WTC11 (cell line): ENCODE measurements at regions not wholly inside any gene's neighbourhood (a gene's known extent, or its start where the extent isn't known, plus 50 kb on each side); places are given as distances from the start of the nearest gene placed in this dataset.

ENCODE experiments used
- ATAC-seq: fragments of 200-7000 bp; cut with Tn5 transposase; 2 replicates; pipeline ENCODE4 v1.10.0; 2021; ENCODE audit warnings: mild to moderate bottlenecking, moderate library complexity
- CTCF ChIA-PET: fragments of 300-600 bp; sonication (Branson Sonifier 250); formaldehyde crosslinking; loops from one replicate; lab custom pipeline; 2021; ENCODE audit warnings: antibody characterized with exemption; lab: Charles Lee
- POLR2A ChIA-PET: fragments of 350-600 bp; sonication (Branson Sonifier 250); formaldehyde crosslinking; loops from one replicate; lab custom pipeline; 2021; ENCODE audit warnings: antibody characterized with exemption; lab: Charles Lee
- DNase-seq: peaks from one replicate; pipeline ENCODE4 v3.0.0; 2021; ENCODE audit warnings: low spot score
- H3K27ac Mint-ChIP-seq: 2 replicates; pipeline ENCODE4 v1.8.0; 2021; ENCODE audit warnings: mixed read lengths
- H3K27me3 Mint-ChIP-seq: 2 replicates; pipeline ENCODE4 v1.8.0; 2021; ENCODE audit warnings: low read depth, mild to moderate bottlenecking, moderate library complexity, mixed read lengths
- H3K36me3 Mint-ChIP-seq: 2 replicates; pipeline ENCODE4 v1.8.0; 2021; ENCODE audit warnings: mixed read lengths
- H3K4me1 Mint-ChIP-seq: 2 replicates; pipeline ENCODE4 v1.8.0; 2022; ENCODE audit warnings: mixed read lengths
- H3K4me3 Mint-ChIP-seq: 2 replicates; pipeline ENCODE4 v1.8.0; 2021; ENCODE audit warnings: mild to moderate bottlenecking, moderate library complexity, mixed read lengths
- H3K9me3 Mint-ChIP-seq: 2 replicates; pipeline ENCODE4 v1.8.0; 2021; ENCODE audit warnings: mixed read lengths
- ATF1 ChIP-seq: sonication (generic); formaldehyde crosslinking; IDR thresholded peaks from 2 replicates; pipeline ENCODE4 v1.8.1; 2023; ENCODE audit warnings: mild to moderate bottlenecking, moderate library complexity, missing genetic modification reagents
- FOXJ3 ChIP-seq: sonication (generic); formaldehyde crosslinking; IDR thresholded peaks from 2 replicates; pipeline ENCODE4 v1.9.0; 2021; ENCODE audit warnings: missing genetic modification reagents, mild to moderate bottlenecking, borderline replicate concordance
- JAZF1 ChIP-seq: fragments of 250-450 bp; sonication (Bioruptor Pico); IDR thresholded peaks from 2 replicates; pipeline ENCODE4 v1.9.0; 2021; ENCODE audit warnings: moderate library complexity, mild to moderate bottlenecking, inconsistent platforms
- JUN ChIP-seq: sonication (generic); formaldehyde crosslinking; IDR thresholded peaks from 2 replicates; pipeline ENCODE4 v1.8.0; 2023; ENCODE audit warnings: mild to moderate bottlenecking, missing genetic modification reagents
- MXD4 ChIP-seq: fragments of 250-450 bp; sonication (Bioruptor Pico); IDR thresholded peaks from 2 replicates; pipeline ENCODE4 v1.8.0; 2021; ENCODE audit warnings: mild to moderate bottlenecking, moderate library complexity, borderline replicate concordance
- NFATC4 ChIP-seq: fragments of 250-450 bp; sonication (Bioruptor Pico); IDR thresholded peaks from 2 replicates; pipeline ENCODE4 v1.9.0; 2021; ENCODE audit warnings: mild to moderate bottlenecking
- RORB ChIP-seq: fragments of 250-450 bp; sonication (Bioruptor Pico); IDR thresholded peaks from 2 replicates; pipeline ENCODE4 v1.9.0; 2021; ENCODE audit warnings: mild to moderate bottlenecking
- TCF7 ChIP-seq: sonication (generic); formaldehyde crosslinking; IDR thresholded peaks from 2 replicates; pipeline ENCODE4 v1.8.0; 2022; ENCODE audit warnings: mild to moderate bottlenecking, low read depth, missing genetic modification reagents, moderate library complexity
- TP53 ChIP-seq: sonication (generic); formaldehyde crosslinking; IDR thresholded peaks from 2 replicates; pipeline ENCODE4 v1.8.1; 2023; ENCODE audit warnings: mild to moderate bottlenecking, missing genetic modification reagents
- ZBTB21 ChIP-seq: sonication (generic); formaldehyde crosslinking; IDR thresholded peaks from 2 replicates; pipeline ENCODE4 v1.8.1; 2023; ENCODE audit warnings: mild to moderate bottlenecking, missing genetic modification reagents, borderline replicate concordance
- ZNF138 ChIP-seq: sonication (generic); formaldehyde crosslinking; conservative IDR thresholded peaks from 2 replicates; pipeline ENCODE4 v1.8.1; 2022; ENCODE audit warnings: mild to moderate bottlenecking, moderate library complexity, missing genetic modification reagents
- ZNF423 ChIP-seq: fragments of 250-450 bp; sonication (Bioruptor Pico); IDR thresholded peaks from 2 replicates; pipeline ENCODE4 v2.1.2; 2022; ENCODE audit warnings: mild to moderate bottlenecking, moderate library complexity
- TF ChIP-seq, protein P1 (sequence below): sonication (generic); formaldehyde crosslinking; IDR thresholded peaks from 2 replicates; pipeline ENCODE4 v1.8.1; 2023; ENCODE audit warnings: mild to moderate bottlenecking, missing genetic modification reagents, moderate library complexity
- TF ChIP-seq, protein P2 (sequence below): sonication (generic); formaldehyde crosslinking; conservative IDR thresholded peaks from 2 replicates; pipeline ENCODE4 v1.8.1; 2022; ENCODE audit warnings: mild to moderate bottlenecking, missing genetic modification reagents
- TF ChIP-seq, protein P3 (sequence below): sonication (generic); formaldehyde crosslinking; IDR thresholded peaks from 2 replicates; pipeline ENCODE4 v1.8.1; 2023; ENCODE audit warnings: mild to moderate bottlenecking, missing genetic modification reagents
- TF ChIP-seq, protein P4 (sequence below): sonication (generic); formaldehyde crosslinking; IDR thresholded peaks from 2 replicates; pipeline ENCODE4 v1.8.0; 2022; ENCODE audit warnings: mild to moderate bottlenecking, missing genetic modification reagents
- TF ChIP-seq, protein P5 (sequence below): sonication (generic); formaldehyde crosslinking; conservative IDR thresholded peaks from 2 replicates; pipeline ENCODE4 v1.8.1; 2023; ENCODE audit warnings: mild to moderate bottlenecking, low read depth, missing genetic modification reagents, moderate library complexity
- TF ChIP-seq, protein P6 (sequence below): sonication (generic); formaldehyde crosslinking; IDR thresholded peaks from 2 replicates; pipeline ENCODE4 v1.8.1; 2022; ENCODE audit warnings: missing genetic modification reagents, borderline replicate concordance
- TF ChIP-seq, protein P7 (sequence below): fragments of 250-450 bp; sonication (Bioruptor Pico); IDR thresholded peaks from 2 replicates; pipeline ENCODE4 v1.9.0; 2021; ENCODE audit warnings: mild to moderate bottlenecking
- TF ChIP-seq, protein P8 (sequence below): sonication (generic); formaldehyde crosslinking; IDR thresholded peaks from 2 replicates; pipeline ENCODE4 v1.8.1; 2022; ENCODE audit warnings: low read depth, mild to moderate bottlenecking, moderate library complexity, missing genetic modification reagents, borderline replicate concordance
- TF ChIP-seq, protein P9 (sequence below): sonication (generic); formaldehyde crosslinking; IDR thresholded peaks from 2 replicates; pipeline ENCODE4 v1.8.1; 2023; ENCODE audit warnings: mild to moderate bottlenecking, missing genetic modification reagents

DNA sequence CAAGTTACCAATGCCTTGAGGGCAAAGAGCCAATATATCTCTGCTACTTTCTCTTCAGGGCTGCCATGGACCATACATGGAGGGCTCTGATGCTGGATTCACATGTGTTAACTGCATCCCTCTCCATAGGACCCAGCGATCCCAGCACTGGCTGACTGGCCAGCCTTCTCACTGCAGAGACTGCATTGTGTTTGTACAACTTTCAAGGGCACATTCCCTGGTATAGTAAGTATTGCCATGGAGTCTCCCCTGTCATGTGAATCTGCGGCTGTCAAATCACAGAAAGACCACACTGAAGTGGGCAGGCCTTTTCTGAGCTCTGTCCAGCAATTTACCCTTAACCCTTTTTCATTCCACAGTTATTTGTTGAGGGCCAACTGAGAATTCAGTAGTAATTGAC, 449.8 kb downstream of the OMA1 start (continued):
- TF ChIP-seq, protein P1, sequence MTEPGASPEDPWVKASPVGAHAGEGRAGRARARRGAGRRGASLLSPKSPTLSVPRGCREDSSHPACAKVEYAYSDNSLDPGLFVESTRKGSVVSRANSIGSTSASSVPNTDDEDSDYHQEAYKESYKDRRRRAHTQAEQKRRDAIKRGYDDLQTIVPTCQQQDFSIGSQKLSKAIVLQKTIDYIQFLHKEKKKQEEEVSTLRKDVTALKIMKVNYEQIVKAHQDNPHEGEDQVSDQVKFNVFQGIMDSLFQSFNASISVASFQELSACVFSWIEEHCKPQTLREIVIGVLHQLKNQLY (CRISPR knock-in tag) = no peak
- TF ChIP-seq, protein P2, sequence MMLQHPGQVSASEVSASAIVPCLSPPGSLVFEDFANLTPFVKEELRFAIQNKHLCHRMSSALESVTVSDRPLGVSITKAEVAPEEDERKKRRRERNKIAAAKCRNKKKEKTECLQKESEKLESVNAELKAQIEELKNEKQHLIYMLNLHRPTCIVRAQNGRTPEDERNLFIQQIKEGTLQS (CRISPR knock-in tag) = no peak
- TF ChIP-seq TP53 (no peak), ATF1 (no peak), ZBTB21 (no peak), FOXJ3 (CRISPR knock-in tag) (no peak), JUN (no peak), RORB (no peak), NFATC4 (CRISPR knock-in tag) (no peak)
- TF ChIP-seq, protein P3, sequence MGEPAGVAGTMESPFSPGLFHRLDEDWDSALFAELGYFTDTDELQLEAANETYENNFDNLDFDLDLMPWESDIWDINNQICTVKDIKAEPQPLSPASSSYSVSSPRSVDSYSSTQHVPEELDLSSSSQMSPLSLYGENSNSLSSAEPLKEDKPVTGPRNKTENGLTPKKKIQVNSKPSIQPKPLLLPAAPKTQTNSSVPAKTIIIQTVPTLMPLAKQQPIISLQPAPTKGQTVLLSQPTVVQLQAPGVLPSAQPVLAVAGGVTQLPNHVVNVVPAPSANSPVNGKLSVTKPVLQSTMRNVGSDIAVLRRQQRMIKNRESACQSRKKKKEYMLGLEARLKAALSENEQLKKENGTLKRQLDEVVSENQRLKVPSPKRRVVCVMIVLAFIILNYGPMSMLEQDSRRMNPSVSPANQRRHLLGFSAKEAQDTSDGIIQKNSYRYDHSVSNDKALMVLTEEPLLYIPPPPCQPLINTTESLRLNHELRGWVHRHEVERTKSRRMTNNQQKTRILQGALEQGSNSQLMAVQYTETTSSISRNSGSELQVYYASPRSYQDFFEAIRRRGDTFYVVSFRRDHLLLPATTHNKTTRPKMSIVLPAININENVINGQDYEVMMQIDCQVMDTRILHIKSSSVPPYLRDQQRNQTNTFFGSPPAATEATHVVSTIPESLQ (CRISPR knock-in tag) = no peak
- TF ChIP-seq, protein P4, sequence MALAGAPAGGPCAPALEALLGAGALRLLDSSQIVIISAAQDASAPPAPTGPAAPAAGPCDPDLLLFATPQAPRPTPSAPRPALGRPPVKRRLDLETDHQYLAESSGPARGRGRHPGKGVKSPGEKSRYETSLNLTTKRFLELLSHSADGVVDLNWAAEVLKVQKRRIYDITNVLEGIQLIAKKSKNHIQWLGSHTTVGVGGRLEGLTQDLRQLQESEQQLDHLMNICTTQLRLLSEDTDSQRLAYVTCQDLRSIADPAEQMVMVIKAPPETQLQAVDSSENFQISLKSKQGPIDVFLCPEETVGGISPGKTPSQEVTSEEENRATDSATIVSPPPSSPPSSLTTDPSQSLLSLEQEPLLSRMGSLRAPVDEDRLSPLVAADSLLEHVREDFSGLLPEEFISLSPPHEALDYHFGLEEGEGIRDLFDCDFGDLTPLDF (CRISPR knock-in tag) = no peak
- TF ChIP-seq, protein P5, sequence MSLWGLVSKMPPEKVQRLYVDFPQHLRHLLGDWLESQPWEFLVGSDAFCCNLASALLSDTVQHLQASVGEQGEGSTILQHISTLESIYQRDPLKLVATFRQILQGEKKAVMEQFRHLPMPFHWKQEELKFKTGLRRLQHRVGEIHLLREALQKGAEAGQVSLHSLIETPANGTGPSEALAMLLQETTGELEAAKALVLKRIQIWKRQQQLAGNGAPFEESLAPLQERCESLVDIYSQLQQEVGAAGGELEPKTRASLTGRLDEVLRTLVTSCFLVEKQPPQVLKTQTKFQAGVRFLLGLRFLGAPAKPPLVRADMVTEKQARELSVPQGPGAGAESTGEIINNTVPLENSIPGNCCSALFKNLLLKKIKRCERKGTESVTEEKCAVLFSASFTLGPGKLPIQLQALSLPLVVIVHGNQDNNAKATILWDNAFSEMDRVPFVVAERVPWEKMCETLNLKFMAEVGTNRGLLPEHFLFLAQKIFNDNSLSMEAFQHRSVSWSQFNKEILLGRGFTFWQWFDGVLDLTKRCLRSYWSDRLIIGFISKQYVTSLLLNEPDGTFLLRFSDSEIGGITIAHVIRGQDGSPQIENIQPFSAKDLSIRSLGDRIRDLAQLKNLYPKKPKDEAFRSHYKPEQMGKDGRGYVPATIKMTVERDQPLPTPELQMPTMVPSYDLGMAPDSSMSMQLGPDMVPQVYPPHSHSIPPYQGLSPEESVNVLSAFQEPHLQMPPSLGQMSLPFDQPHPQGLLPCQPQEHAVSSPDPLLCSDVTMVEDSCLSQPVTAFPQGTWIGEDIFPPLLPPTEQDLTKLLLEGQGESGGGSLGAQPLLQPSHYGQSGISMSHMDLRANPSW (CRISPR knock-in tag) = no peak
- TF ChIP-seq, protein P6, sequence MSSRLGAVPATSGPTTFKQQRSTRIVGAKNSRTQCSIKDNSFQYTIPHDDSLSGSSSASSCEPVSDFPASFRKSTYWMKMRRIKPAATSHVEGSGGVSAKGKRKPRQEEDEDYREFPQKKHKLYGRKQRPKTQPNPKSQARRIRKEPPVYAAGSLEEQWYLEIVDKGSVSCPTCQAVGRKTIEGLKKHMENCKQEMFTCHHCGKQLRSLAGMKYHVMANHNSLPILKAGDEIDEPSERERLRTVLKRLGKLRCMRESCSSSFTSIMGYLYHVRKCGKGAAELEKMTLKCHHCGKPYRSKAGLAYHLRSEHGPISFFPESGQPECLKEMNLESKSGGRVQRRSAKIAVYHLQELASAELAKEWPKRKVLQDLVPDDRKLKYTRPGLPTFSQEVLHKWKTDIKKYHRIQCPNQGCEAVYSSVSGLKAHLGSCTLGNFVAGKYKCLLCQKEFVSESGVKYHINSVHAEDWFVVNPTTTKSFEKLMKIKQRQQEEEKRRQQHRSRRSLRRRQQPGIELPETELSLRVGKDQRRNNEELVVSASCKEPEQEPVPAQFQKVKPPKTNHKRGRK = no peak
- TF ChIP-seq, protein P7, sequence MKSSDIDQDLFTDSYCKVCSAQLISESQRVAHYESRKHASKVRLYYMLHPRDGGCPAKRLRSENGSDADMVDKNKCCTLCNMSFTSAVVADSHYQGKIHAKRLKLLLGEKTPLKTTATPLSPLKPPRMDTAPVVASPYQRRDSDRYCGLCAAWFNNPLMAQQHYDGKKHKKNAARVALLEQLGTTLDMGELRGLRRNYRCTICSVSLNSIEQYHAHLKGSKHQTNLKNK (CRISPR knock-in tag) = no peak
- TF ChIP-seq, all 79 proteins: peak for 0

DNA sequence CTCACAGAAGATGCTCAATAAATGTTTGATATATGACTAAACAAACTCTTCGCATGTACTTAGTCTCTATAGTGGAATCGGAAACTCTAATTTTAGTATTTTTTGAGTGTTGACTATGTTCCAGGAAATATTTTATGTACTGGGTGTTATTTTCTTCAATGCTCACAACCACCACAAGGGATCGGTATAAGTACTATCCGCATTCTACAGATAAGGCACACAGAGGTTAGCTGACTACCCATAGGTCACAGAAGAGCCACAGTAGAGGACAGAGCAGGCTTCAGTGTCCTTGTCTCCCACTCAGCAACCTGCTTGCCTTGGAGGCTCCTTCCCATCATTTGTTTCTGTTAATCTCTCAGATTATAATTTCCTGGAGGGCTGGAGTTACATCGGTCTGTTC, 451.3 kb downstream of the OMA1 start:
- Mint-ChIP-seq H3K4me3 (no peak overlapping the region), H3K4me1 (peaks cover 43% of the 10 kb centered on the region)
- CTCF ChIA-PET = interaction anchor here (0.7 kb wide), 1 partner anchor 62 kb away, joined by 3 read pairs; no protein-coding TSS in a partner anchor
- TF ChIP-seq, protein P8, sequence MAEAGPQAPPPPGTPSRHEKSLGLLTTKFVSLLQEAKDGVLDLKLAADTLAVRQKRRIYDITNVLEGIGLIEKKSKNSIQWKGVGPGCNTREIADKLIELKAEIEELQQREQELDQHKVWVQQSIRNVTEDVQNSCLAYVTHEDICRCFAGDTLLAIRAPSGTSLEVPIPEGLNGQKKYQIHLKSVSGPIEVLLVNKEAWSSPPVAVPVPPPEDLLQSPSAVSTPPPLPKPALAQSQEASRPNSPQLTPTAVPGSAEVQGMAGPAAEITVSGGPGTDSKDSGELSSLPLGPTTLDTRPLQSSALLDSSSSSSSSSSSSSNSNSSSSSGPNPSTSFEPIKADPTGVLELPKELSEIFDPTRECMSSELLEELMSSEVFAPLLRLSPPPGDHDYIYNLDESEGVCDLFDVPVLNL (CRISPR knock-in tag) = no peak
- TF ChIP-seq JAZF1 (CRISPR knock-in tag) (no peak), FOXJ3 (CRISPR knock-in tag) (no peak), TCF7 (no peak), ZNF423 (CRISPR knock-in tag) (no peak), ZNF138 (CRISPR knock-in tag) (no peak), MXD4 (CRISPR knock-in tag) (no peak)
- TF ChIP-seq, protein P6 = no peak
- TF ChIP-seq, protein P9, sequence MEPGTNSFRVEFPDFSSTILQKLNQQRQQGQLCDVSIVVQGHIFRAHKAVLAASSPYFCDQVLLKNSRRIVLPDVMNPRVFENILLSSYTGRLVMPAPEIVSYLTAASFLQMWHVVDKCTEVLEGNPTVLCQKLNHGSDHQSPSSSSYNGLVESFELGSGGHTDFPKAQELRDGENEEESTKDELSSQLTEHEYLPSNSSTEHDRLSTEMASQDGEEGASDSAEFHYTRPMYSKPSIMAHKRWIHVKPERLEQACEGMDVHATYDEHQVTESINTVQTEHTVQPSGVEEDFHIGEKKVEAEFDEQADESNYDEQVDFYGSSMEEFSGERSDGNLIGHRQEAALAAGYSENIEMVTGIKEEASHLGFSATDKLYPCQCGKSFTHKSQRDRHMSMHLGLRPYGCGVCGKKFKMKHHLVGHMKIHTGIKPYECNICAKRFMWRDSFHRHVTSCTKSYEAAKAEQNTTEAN (CRISPR knock-in tag) = no peak

More for the DNA sequence above, 451.3 kb downstream of the OMA1 start:
- H3K27me3 Mint-ChIP-seq = no peaks in the 10 kb centered on the region
- H3K27ac Mint-ChIP-seq = no peak overlapping the region
- no peaks in the 10 kb centered on the region for H3K36me3 Mint-ChIP-seq
- DNase-seq = no peak
- H3K9me3 Mint-ChIP-seq = peaks cover 5% of the 10 kb centered on the region; the same call in 1 of the 2 replicates
- POLR2A ChIA-PET = no interaction called here
- ATAC-seq = peak; percentile 71
